Naive thymus-derived CD4-positive, alpha-beta T cell (primary cell): ENCODE measurements at regions not wholly inside any gene's neighbourhood (a gene's known extent, or its start where the extent isn't known, plus 50 kb on each side); places are given as distances from the start of the nearest gene placed in this dataset.

Experiments used
- ATAC-seq: fragments of 150-1000 bp; cut with Tn5 transposase; 2 replicates; pipeline ENCODE4 v1.10.0; 2021; ENCODE audit warnings: mild to moderate bottlenecking, moderate library complexity
- CTCF ChIA-PET: fragments of 350-600 bp; sonication (Branson Sonifier 250); formaldehyde crosslinking; loops from one replicate; lab custom pipeline; 2021; ENCODE audit warnings: antibody characterized with exemption; lab: Charles Lee
- POLR2A ChIA-PET: fragments of 350-600 bp; sonication (Branson Sonifier 250); formaldehyde crosslinking; loops from one replicate; lab custom pipeline; 2021; ENCODE audit warnings: antibody characterized with exemption, inconsistent platforms; lab: Charles Lee
- DNase-seq, 9 donors: peaks; one replicate each; pipeline versions ENCODE4 v3.0.0 to v3.0.0-alpha.2; 2020 to 2022; ENCODE audit warnings: mixed read lengths in 1 of 9
- H3K27ac ChIP-seq: one replicate; pipeline ENCODE4 v1.7.0; 2013; ENCODE audit warnings: mild to moderate bottlenecking, low read depth, low read length, moderate library complexity
- H3K27me3 ChIP-seq, 2 donors: one replicate each; pipeline ENCODE4 v1.7.0; 2013; ENCODE audit warnings: low read length in 2 of 2, mild to moderate bottlenecking in 2 of 2, moderate library complexity in 2 of 2; ENCODE audit not compliant: control insufficient read depth in 2 of 2, insufficient read depth in 2 of 2
- H3K36me3 ChIP-seq, 3 experiments: 1 replicate in 2 of 3; 2 replicates in 1 of 3; pipeline ENCODE4 v1.7.0; 2013; ENCODE audit warnings: low read length in 3 of 3, mild to moderate bottlenecking in 3 of 3, moderate library complexity in 1 of 3; ENCODE audit not compliant: insufficient read depth in 3 of 3, control insufficient read depth in 2 of 3
- H3K4me1 ChIP-seq, 2 donors: one replicate each; pipeline ENCODE4 v1.7.0; 2013; ENCODE audit warnings: low read length in 2 of 2, mild to moderate bottlenecking in 2 of 2, moderate library complexity in 1 of 2; ENCODE audit not compliant: control insufficient read depth in 2 of 2, insufficient read depth in 2 of 2
- H3K4me3 ChIP-seq: 2 replicates; pipeline ENCODE4 v1.7.0; 2013; ENCODE audit warnings: mild to moderate bottlenecking, low read length
- H3K9me3 ChIP-seq, 3 experiments: 1 replicate in 2 of 3; 2 replicates in 1 of 3; pipeline ENCODE4 v1.7.0; 2013; ENCODE audit warnings: low read length in 3 of 3; ENCODE audit not compliant: control insufficient read depth in 2 of 3
- H3K27ac Mint-ChIP-seq, 9 donors: one replicate each; pipeline ENCODE4 v1.8.0; 2020 to 2022; ENCODE audit warnings: mixed read lengths in 9 of 9, mild to moderate bottlenecking in 8 of 9, moderate library complexity in 5 of 9, inconsistent platforms in 2 of 9
- H3K27me3 Mint-ChIP-seq, 5 donors: one replicate each; pipeline ENCODE4 v1.8.0; 2021 to 2022; ENCODE audit warnings: mixed read lengths in 5 of 5, mild to moderate bottlenecking in 1 of 5
- H3K36me3 Mint-ChIP-seq, 5 donors: one replicate each; pipeline ENCODE4 v1.8.0; 2020 to 2022; ENCODE audit warnings: mixed read lengths in 5 of 5, mild to moderate bottlenecking in 3 of 5, inconsistent platforms in 1 of 5
- H3K4me1 Mint-ChIP-seq, 7 donors: one replicate each; pipeline ENCODE4 v1.8.0; 2020 to 2022; ENCODE audit warnings: mixed read lengths in 7 of 7, mild to moderate bottlenecking in 3 of 7, inconsistent platforms in 1 of 7
- H3K4me3 Mint-ChIP-seq, 10 donors: one replicate each; pipeline ENCODE4 v1.8.0; 2020 to 2022; ENCODE audit warnings: mild to moderate bottlenecking in 10 of 10, mixed read lengths in 10 of 10, moderate library complexity in 6 of 10, inconsistent platforms in 2 of 10
- H3K9me3 Mint-ChIP-seq, 11 donors: one replicate each; pipeline ENCODE4 v1.8.0; 2020 to 2022; ENCODE audit warnings: mixed read lengths in 11 of 11, mild to moderate bottlenecking in 4 of 11, inconsistent platforms in 1 of 11, moderate library complexity in 1 of 11
- intact Hi-C, 2 donors: fragments of 100-400 bp; cut with micrococcal nuclease; formaldehyde crosslinking; loops; one replicate each; pipeline ENCODE4 v1.15.1; 2023

GRCh38 chr2:22883054-22883453, 501.9 kb upstream of the KLHL29 start:
- Histone ChIP-seq H3K4me1 (no peaks in the 10 kb centered on the region), H3K36me3 (no peaks in the 10 kb centered on the region), H3K4me3 (no peak overlapping the region), H3K27me3 (no peaks in the 10 kb centered on the region), H3K27ac (no peak overlapping the region), H3K9me3 (no peaks in the 10 kb centered on the region)
- Mint-ChIP-seq H3K27me3 (peaks cover 0 to 3% (median 0%) of the 10 kb centered on the region in 5 donors), H3K36me3 (no peaks in the 10 kb centered on the region), H3K27ac (no peak overlapping the region), H3K4me3 (no peak overlapping the region), H3K9me3 (peaks cover 0 to 7% (median 0%) of the 10 kb centered on the region in 11 donors), H3K4me1 (no peaks in the 10 kb centered on the region)
- DNase-seq (no peak), ATAC-seq (no peak)
- POLR2A ChIA-PET: no interaction called here
- CTCF ChIA-PET: no interaction called here
- intact Hi-C loops: no loop called here

- no peak for DNase-seq
- Mint-ChIP-seq H3K4me3 (no peak overlapping the region), H3K4me1 (no peaks in the 10 kb centered on the region), H3K36me3 (no peaks in the 10 kb centered on the region), H3K27ac (no peak overlapping the region), H3K9me3 (peaks cover 0 to 7% (median 0%) of the 10 kb centered on the region in 11 donors), H3K27me3 (peaks cover 0 to 3% (median 0%) of the 10 kb centered on the region in 5 donors)
- Histone ChIP-seq H3K27ac (no peak overlapping the region), H3K4me3 (no peak overlapping the region), H3K27me3 (no peaks in the 10 kb centered on the region), H3K9me3 (no peaks in the 10 kb centered on the region), H3K4me1 (no peaks in the 10 kb centered on the region), H3K36me3 (no peaks in the 10 kb centered on the region)
- CTCF ChIA-PET: no interaction called here
- intact Hi-C loops: no loop called here
- POLR2A ChIA-PET: no interaction called here
- no peak for ATAC-seq
Observed at GRCh38 chr2:22885245-22885644, 499.7 kb upstream of the KLHL29 start.

- intact Hi-C loops: no loop called here
Observed at GRCh38 chr2:22887426-22887825, 497.6 kb upstream of the KLHL29 start.

GRCh38 chr2:22887845-22888244, 497.1 kb upstream of the KLHL29 start:
- H3K9me3 Mint-ChIP-seq: peaks cover 0 to 10% (median 0%) of the 10 kb centered on the region in 11 donors
- no peaks in the 10 kb centered on the region for H3K4me1 Mint-ChIP-seq
- ChIA-PET CTCF (no interaction called here), POLR2A (no interaction called here)
- no peaks in the 10 kb centered on the region for H3K27me3 Mint-ChIP-seq
- ATAC-seq (no peak), DNase-seq (no peak)
- no peaks in the 10 kb centered on the region for H3K36me3 Mint-ChIP-seq
- H3K27ac Mint-ChIP-seq: no peak overlapping the region
- H3K27me3 ChIP-seq: no peaks in the 10 kb centered on the region
- H3K4me1 ChIP-seq: no peaks in the 10 kb centered on the region
- H3K4me3 ChIP-seq: no peak overlapping the region
- H3K27ac ChIP-seq: no peak overlapping the region
- no peak overlapping the region for H3K4me3 Mint-ChIP-seq
- H3K9me3 ChIP-seq: no peaks in the 10 kb centered on the region
- no peaks in the 10 kb centered on the region for H3K36me3 ChIP-seq
- intact Hi-C loops: no loop called here

More at GRCh38 chr2:22887426-22887825, 497.6 kb upstream of the KLHL29 start:
- Mint-ChIP-seq H3K9me3 (peaks cover 0 to 11% (median 0%) of the 10 kb centered on the region in 11 donors), H3K4me3 (no peak overlapping the region), H3K27ac (no peak overlapping the region), H3K4me1 (no peaks in the 10 kb centered on the region), H3K27me3 (no peaks in the 10 kb centered on the region), H3K36me3 (no peaks in the 10 kb centered on the region)
- DNase-seq: no peak
- no peak overlapping the region for H3K4me3 ChIP-seq
- ATAC-seq: no peak
- H3K27ac ChIP-seq: no peak overlapping the region
- no peaks in the 10 kb centered on the region for H3K27me3 ChIP-seq
- no peaks in the 10 kb centered on the region for H3K36me3 ChIP-seq
- no peaks in the 10 kb centered on the region for H3K9me3 ChIP-seq
- ChIA-PET CTCF (no interaction called here), POLR2A (no interaction called here)
- H3K4me1 ChIP-seq: no peaks in the 10 kb centered on the region

GRCh38 chr2:22890132-22890531, 494.8 kb upstream of the KLHL29 start:
- Histone ChIP-seq H3K4me3 (no peak overlapping the region), H3K36me3 (no peaks in the 10 kb centered on the region), H3K27me3 (no peaks in the 10 kb centered on the region), H3K27ac (no peak overlapping the region), H3K4me1 (no peaks in the 10 kb centered on the region), H3K9me3 (no peaks in the 10 kb centered on the region)
- CTCF ChIA-PET: no interaction called here
- Mint-ChIP-seq H3K27ac (no peak overlapping the region), H3K36me3 (no peaks in the 10 kb centered on the region), H3K9me3 (peaks cover 0 to 12% (median 0%) of the 10 kb centered on the region in 11 donors), H3K4me3 (no peak overlapping the region), H3K4me1 (no peaks in the 10 kb centered on the region), H3K27me3 (peaks cover 0 to 13% (median 0%) of the 10 kb centered on the region in 5 donors)
- no peak for DNase-seq
- POLR2A ChIA-PET: no interaction called here
- ATAC-seq: no peak
- intact Hi-C loops: no loop called here

GRCh38 chr2:22893761-22894517, 491.0 kb upstream of the KLHL29 start:
- H3K9me3 Mint-ChIP-seq: peaks cover 0 to 9% (median 0%) of the 10 kb centered on the region in 11 donors
- CTCF ChIA-PET: no interaction called here
- Histone ChIP-seq H3K27ac (no peak overlapping the region), H3K9me3 (no peaks in the 10 kb centered on the region), H3K4me1 (no peaks in the 10 kb centered on the region), H3K27me3 (no peaks in the 10 kb centered on the region), H3K4me3 (no peak overlapping the region), H3K36me3 (no peaks in the 10 kb centered on the region)
- POLR2A ChIA-PET: no interaction called here
- peaks cover 0 to 17% (median 0%) of the 10 kb centered on the region in 5 donors for H3K27me3 Mint-ChIP-seq
- no peak overlapping the region for H3K27ac Mint-ChIP-seq
- H3K4me3 Mint-ChIP-seq: no peak overlapping the region
- ATAC-seq (no peak), DNase-seq (no peak)
- no peaks in the 10 kb centered on the region for H3K36me3 Mint-ChIP-seq
- intact Hi-C loops: no loop called here
- no peaks in the 10 kb centered on the region for H3K4me1 Mint-ChIP-seq

- no peaks in the 10 kb centered on the region for H3K4me1 ChIP-seq
- no peak overlapping the region for H3K27ac ChIP-seq
- no peaks in the 10 kb centered on the region for H3K9me3 ChIP-seq
- H3K9me3 Mint-ChIP-seq: peaks cover 0 to 12% (median 0%) of the 10 kb centered on the region in 11 donors
- no peak for DNase-seq
- ChIA-PET CTCF (no interaction called here), POLR2A (no interaction called here)
- no peaks in the 10 kb centered on the region for H3K4me1 Mint-ChIP-seq
- no peak overlapping the region for H3K27ac Mint-ChIP-seq
- no peaks in the 10 kb centered on the region for H3K36me3 ChIP-seq
- peaks cover 0 to 17% (median 5%) of the 10 kb centered on the region in 5 donors for H3K27me3 Mint-ChIP-seq
- H3K4me3 ChIP-seq: no peak overlapping the region
- H3K4me3 Mint-ChIP-seq: no peak overlapping the region
- no peak for ATAC-seq
- intact Hi-C loops: no loop called here
- no peaks in the 10 kb centered on the region for H3K27me3 ChIP-seq
- no peaks in the 10 kb centered on the region for H3K36me3 Mint-ChIP-seq
Observed at GRCh38 chr2:22894761-22895160, 490.2 kb upstream of the KLHL29 start.
